ENCODE measurements at regions not wholly inside any gene's neighbourhood (a gene's known extent, or its start where the extent isn't known, plus 50 kb on each side); places are given as distances from the start of the nearest gene placed in this dataset.

GRCh38 chr1:214188835-214189234 lies 92.1 kb upstream of the SMYD2 start:
- H3K9me3 ChIP-seq (ENCODE audit: control insufficient read depth, low read length): no peaks in the 10 kb centered on the region
- no peak overlapping the region for H3K4me3 ChIP-seq (ENCODE audit: low read length)
- peaks cover 38% of the 10 kb centered on the region for H3K27me3 ChIP-seq (ENCODE audit: control insufficient read depth, insufficient read depth, low read length)
- no peaks in the 10 kb centered on the region for H3K36me3 ChIP-seq (ENCODE audit: control insufficient read depth, insufficient read depth, low read length)
- H3K4me1 ChIP-seq (ENCODE audit: control insufficient read depth, insufficient read depth, low read length): no peaks in the 10 kb centered on the region
- no peak overlapping the region for H3K9ac ChIP-seq (ENCODE audit: low read length)

DNA sequence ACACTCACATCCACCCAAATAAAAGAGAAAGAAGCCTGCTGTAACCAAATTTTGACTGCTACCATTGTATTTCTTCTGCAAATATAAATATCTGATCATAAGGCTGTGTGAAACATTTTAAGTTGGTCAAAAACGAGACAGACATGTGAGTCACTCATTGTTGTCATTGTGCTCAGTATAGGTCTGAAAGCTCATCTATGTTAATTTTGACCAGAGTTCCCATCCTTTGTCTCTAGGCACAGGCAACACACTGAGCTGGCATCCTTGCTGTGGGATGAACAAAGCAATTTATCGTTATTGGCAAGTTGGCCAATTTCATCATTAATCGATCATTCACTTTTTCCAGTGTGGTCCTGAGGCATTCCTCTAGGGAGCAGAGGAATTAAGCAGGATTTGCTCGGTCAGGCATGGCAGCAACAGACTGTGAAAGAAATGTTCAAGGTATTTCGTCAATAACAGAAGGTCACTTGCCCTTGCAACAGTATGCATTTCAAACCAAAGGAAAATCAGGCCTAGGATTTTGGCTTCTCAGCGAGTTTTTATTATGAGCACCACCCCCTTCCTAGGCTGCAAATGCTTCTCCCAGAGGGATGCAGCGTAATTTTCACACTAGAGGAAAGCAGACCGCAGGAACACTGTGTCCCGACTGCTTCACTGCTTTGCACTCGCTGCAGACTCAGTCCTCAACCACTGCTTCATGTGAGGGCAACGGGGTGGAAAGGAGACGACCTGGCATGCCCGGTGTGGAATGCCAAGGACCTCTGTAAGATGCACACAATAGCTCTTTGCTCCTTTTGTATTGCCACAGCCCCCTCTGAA lies 87.9 kb upstream of the SMYD2 start:
- Histone ChIP-seq H3K4me3 (ENCODE audit: low read length) (no peak overlapping the region), H3K9ac (ENCODE audit: low read length) (no peak overlapping the region), H3K9me3 (ENCODE audit: control insufficient read depth, low read length) (no peaks in the 10 kb centered on the region), H3K27me3 (ENCODE audit: control insufficient read depth, insufficient read depth, low read length) (peaks cover 11% of the 10 kb centered on the region), H3K36me3 (ENCODE audit: control insufficient read depth, insufficient read depth, low read length) (no peaks in the 10 kb centered on the region), H3K4me1 (ENCODE audit: control insufficient read depth, insufficient read depth, low read length) (no peaks in the 10 kb centered on the region)

GRCh38 chr1:214193691-214194090 lies 87.3 kb upstream of the SMYD2 start:
- no peak overlapping the region for H3K4me3 ChIP-seq (ENCODE audit: low read length)

GRCh38 chr1:214198571-214198970 lies 82.4 kb upstream of the SMYD2 start:
- Histone ChIP-seq H3K4me3 (ENCODE audit: low read length) (no peak overlapping the region), H3K4me1 (ENCODE audit: control insufficient read depth, insufficient read depth, low read length) (no peaks in the 10 kb centered on the region), H3K36me3 (ENCODE audit: control insufficient read depth, insufficient read depth, low read length) (no peaks in the 10 kb centered on the region), H3K9ac (ENCODE audit: low read length) (no peak overlapping the region), H3K27me3 (ENCODE audit: control insufficient read depth, insufficient read depth, low read length) (no peaks in the 10 kb centered on the region), H3K9me3 (ENCODE audit: control insufficient read depth, low read length) (no peaks in the 10 kb centered on the region)

More at GRCh38 chr1:214193691-214194090, 87.3 kb upstream of the SMYD2 start:
- Histone ChIP-seq H3K27me3 (ENCODE audit: control insufficient read depth, insufficient read depth, low read length) (peaks cover 4% of the 10 kb centered on the region), H3K9ac (ENCODE audit: low read length) (no peak overlapping the region), H3K9me3 (ENCODE audit: control insufficient read depth, low read length) (no peaks in the 10 kb centered on the region), H3K36me3 (ENCODE audit: control insufficient read depth, insufficient read depth, low read length) (no peaks in the 10 kb centered on the region), H3K4me1 (ENCODE audit: control insufficient read depth, insufficient read depth, low read length) (no peaks in the 10 kb centered on the region)

GRCh38 chr1:214199585-214199984 lies 81.4 kb upstream of the SMYD2 start:
- H3K36me3 ChIP-seq (ENCODE audit: control insufficient read depth, insufficient read depth, low read length): no peaks in the 10 kb centered on the region
- no peaks in the 10 kb centered on the region for H3K27me3 ChIP-seq (ENCODE audit: control insufficient read depth, insufficient read depth, low read length)
- H3K4me3 ChIP-seq (ENCODE audit: low read length): no peak overlapping the region

DNA sequence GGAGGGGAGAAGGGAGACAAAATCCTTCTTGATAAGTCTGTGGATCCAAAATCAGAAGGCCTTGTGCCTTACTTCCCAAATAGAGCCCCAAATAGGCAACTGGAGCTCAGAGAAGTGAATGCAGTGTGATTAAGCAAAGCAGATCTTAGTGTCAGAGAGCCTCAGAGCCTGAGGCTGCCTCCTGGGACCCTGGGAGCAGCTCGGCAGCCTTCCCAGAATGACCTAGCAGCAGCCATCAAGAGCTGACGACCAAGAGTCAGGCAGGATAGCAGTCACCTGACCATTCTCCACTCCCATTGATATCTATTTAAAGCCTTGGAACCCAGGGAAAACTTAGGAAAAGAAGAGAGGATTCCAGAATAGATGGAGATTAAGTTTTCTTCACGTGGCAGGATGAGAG lies 78.0 kb upstream of the SMYD2 start:
- Histone ChIP-seq H3K9ac (ENCODE audit: low read length) (no peak overlapping the region), H3K27me3 (ENCODE audit: control insufficient read depth, insufficient read depth, low read length) (no peaks in the 10 kb centered on the region), H3K4me3 (ENCODE audit: low read length) (no peak overlapping the region), H3K36me3 (ENCODE audit: control insufficient read depth, insufficient read depth, low read length) (no peaks in the 10 kb centered on the region), H3K4me1 (ENCODE audit: control insufficient read depth, insufficient read depth, low read length) (no peaks in the 10 kb centered on the region), H3K9me3 (ENCODE audit: control insufficient read depth, low read length) (no peaks in the 10 kb centered on the region)

More at GRCh38 chr1:214199585-214199984, 81.4 kb upstream of the SMYD2 start:
- Histone ChIP-seq H3K9ac (ENCODE audit: low read length) (no peak overlapping the region), H3K9me3 (ENCODE audit: control insufficient read depth, low read length) (no peaks in the 10 kb centered on the region), H3K4me1 (ENCODE audit: control insufficient read depth, insufficient read depth, low read length) (no peaks in the 10 kb centered on the region)

- no peak overlapping the region for H3K9ac ChIP-seq (ENCODE audit: low read length)
- no peaks in the 10 kb centered on the region for H3K27me3 ChIP-seq (ENCODE audit: control insufficient read depth, insufficient read depth, low read length)
- no peaks in the 10 kb centered on the region for H3K4me1 ChIP-seq (ENCODE audit: control insufficient read depth, insufficient read depth, low read length)
- H3K36me3 ChIP-seq (ENCODE audit: control insufficient read depth, insufficient read depth, low read length): no peaks in the 10 kb centered on the region
- H3K4me3 ChIP-seq (ENCODE audit: low read length): no peak overlapping the region
- H3K9me3 ChIP-seq (ENCODE audit: control insufficient read depth, low read length): no peaks in the 10 kb centered on the region
These were observed 75.9 kb upstream of the SMYD2 start for GRCh38 chr1:214205053-214205452.

DNA sequence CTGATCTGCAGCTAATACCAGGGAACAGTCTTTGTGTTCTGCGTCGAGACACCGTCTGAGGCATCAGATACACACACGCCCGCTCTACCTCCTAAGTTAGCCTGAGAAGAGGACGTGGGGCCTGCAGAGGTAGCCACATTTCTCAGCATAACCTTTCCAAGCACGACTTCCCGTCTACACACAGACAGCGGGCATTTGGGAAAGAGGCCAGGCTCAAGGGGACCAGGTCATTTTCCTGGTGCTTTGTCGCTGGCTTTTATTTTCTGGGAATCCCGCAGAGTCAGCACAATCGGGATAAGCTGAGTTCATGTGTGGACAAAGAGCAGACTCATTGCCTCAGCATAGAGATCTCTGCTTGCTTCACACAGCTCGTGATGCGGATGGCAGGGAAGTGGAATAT lies 72.5 kb upstream of the SMYD2 start:
- Histone ChIP-seq H3K4me1 (ENCODE audit: control insufficient read depth, insufficient read depth, low read length) (no peaks in the 10 kb centered on the region), H3K27me3 (ENCODE audit: control insufficient read depth, insufficient read depth, low read length) (no peaks in the 10 kb centered on the region), H3K9ac (ENCODE audit: low read length) (no peak overlapping the region), H3K36me3 (ENCODE audit: control insufficient read depth, insufficient read depth, low read length) (no peaks in the 10 kb centered on the region), H3K4me3 (ENCODE audit: low read length) (no peak overlapping the region), H3K9me3 (ENCODE audit: control insufficient read depth, low read length) (no peaks in the 10 kb centered on the region)

- no peaks in the 10 kb centered on the region for H3K36me3 ChIP-seq (ENCODE audit: control insufficient read depth, insufficient read depth, low read length)
- no peak overlapping the region for H3K4me3 ChIP-seq (ENCODE audit: low read length)
- H3K4me1 ChIP-seq (ENCODE audit: control insufficient read depth, insufficient read depth, low read length): no peaks in the 10 kb centered on the region
- H3K9ac ChIP-seq (ENCODE audit: low read length): no peak overlapping the region
- H3K27me3 ChIP-seq (ENCODE audit: control insufficient read depth, insufficient read depth, low read length): no peaks in the 10 kb centered on the region
- no peaks in the 10 kb centered on the region for H3K9me3 ChIP-seq (ENCODE audit: control insufficient read depth, low read length)
These were observed 71.6 kb upstream of the SMYD2 start for GRCh38 chr1:214209260-214209808.

GRCh38 chr1:214213136-214213535 lies 67.8 kb upstream of the SMYD2 start:
- Histone ChIP-seq H3K9ac (ENCODE audit: low read length) (no peak overlapping the region), H3K36me3 (ENCODE audit: control insufficient read depth, insufficient read depth, low read length) (no peaks in the 10 kb centered on the region), H3K9me3 (ENCODE audit: control insufficient read depth, low read length) (no peaks in the 10 kb centered on the region), H3K27me3 (ENCODE audit: control insufficient read depth, insufficient read depth, low read length) (no peaks in the 10 kb centered on the region), H3K4me3 (ENCODE audit: low read length) (no peak overlapping the region), H3K4me1 (ENCODE audit: control insufficient read depth, insufficient read depth, low read length) (no peaks in the 10 kb centered on the region)

DNA sequence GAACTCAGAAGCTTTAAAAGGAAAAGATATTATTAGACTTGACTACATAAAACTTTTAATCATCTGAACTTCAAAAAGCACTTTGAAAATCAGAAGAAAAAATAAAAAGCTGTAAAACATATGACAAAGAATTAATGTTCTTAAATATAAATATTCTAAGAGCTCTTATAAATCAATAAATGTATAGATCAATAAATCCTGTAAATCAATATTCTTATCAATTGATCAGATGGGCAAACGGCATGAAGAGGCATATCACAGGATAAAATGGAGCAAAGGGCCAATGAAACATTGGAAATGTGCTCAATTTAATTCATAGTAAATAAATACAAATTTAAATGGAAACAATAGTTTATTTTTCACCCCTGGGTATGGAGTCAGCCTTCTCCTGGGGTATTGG lies 66.1 kb upstream of the SMYD2 start:
- Histone ChIP-seq H3K9ac (ENCODE audit: low read length) (no peak overlapping the region), H3K4me3 (ENCODE audit: low read length) (no peak overlapping the region), H3K4me1 (ENCODE audit: control insufficient read depth, insufficient read depth, low read length) (no peaks in the 10 kb centered on the region), H3K9me3 (ENCODE audit: control insufficient read depth, low read length) (no peaks in the 10 kb centered on the region), H3K27me3 (ENCODE audit: control insufficient read depth, insufficient read depth, low read length) (no peaks in the 10 kb centered on the region), H3K36me3 (ENCODE audit: control insufficient read depth, insufficient read depth, low read length) (no peaks in the 10 kb centered on the region)

DNA sequence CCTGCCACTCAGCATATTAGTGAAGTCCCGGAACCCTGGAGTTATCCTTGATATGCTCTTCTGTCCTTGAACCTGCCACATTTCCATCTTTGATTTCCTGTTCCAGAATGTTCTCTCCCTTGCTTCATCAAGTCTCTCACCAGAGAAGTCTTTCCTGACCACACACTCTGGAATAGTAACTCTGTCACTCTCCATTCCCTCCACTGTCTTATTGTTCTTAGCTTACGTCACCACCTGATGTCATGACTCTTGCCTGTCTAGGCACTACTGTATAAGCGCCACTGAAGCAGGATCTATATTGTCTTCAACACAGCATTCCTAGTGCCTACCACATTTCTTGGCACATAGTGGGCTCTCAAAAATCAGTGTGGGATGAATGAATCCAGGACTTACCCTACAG lies 65.4 kb upstream of the SMYD2 start:
- no peaks in the 10 kb centered on the region for H3K27me3 ChIP-seq (ENCODE audit: control insufficient read depth, insufficient read depth, low read length)
- H3K4me1 ChIP-seq (ENCODE audit: control insufficient read depth, insufficient read depth, low read length): no peaks in the 10 kb centered on the region
- no peaks in the 10 kb centered on the region for H3K36me3 ChIP-seq (ENCODE audit: control insufficient read depth, insufficient read depth, low read length)
- H3K9me3 ChIP-seq (ENCODE audit: control insufficient read depth, low read length): no peaks in the 10 kb centered on the region
- H3K4me3 ChIP-seq (ENCODE audit: low read length): no peak overlapping the region
- H3K9ac ChIP-seq (ENCODE audit: low read length): no peak overlapping the region
